ENCODE measurements at regions not wholly inside any gene's neighbourhood (a gene's known extent, or its start where the extent isn't known, plus 50 kb on each side); places are given as distances from the start of the nearest gene placed in this dataset.

GRCh38 chr13:72316716-72317115 is 410.7 kb downstream of the MZT1 start:
- Histone ChIP-seq H3K27ac (ENCODE audit: low read depth in 2 of 2, low read length in 2 of 2) (no peak overlapping the region), H3K4me1 (ENCODE audit: control insufficient read depth in 2 of 3, insufficient read depth in 2 of 3, low read depth in 1 of 3, low read length in 3 of 3) (no peaks in the 10 kb centered on the region), H3K27me3 (ENCODE audit: control insufficient read depth, insufficient read depth, low read length) (no peaks in the 10 kb centered on the region), H3K9ac (ENCODE audit: low read length in 3 of 3) (no peak overlapping the region), H3K36me3 (ENCODE audit: control insufficient read depth in 2 of 3, insufficient read depth in 3 of 3, low read length in 3 of 3) (no peaks in the 10 kb centered on the region), H3K4me3 (ENCODE audit: low read length in 3 of 3) (no peak overlapping the region), H3K9me3 (ENCODE audit: control insufficient read depth in 2 of 3, insufficient read depth in 1 of 3, low read length in 3 of 3) (no peaks in the 10 kb centered on the region)
- DNase-seq (no peak), FAIRE-seq (no peak)
- TF ChIP-seq CTCF (IDR thresholded peaks at IDR 0.05; ENCODE audit: borderline replicate concordance, extremely low read depth, insufficient read depth) = no peak
- intact Hi-C loops (cut with DNase I) = no loop called here

- H3K9me3 ChIP-seq (ENCODE audit: control insufficient read depth in 2 of 3, insufficient read depth in 1 of 3, low read length in 3 of 3) = no peaks in the 10 kb centered on the region
- DNase-seq = no peak
- no peak overlapping the region for H3K4me3 ChIP-seq (ENCODE audit: low read length in 3 of 3)
- intact Hi-C loops (cut with DNase I) = no loop called here
- H3K27ac ChIP-seq (ENCODE audit: low read depth in 2 of 2, low read length in 2 of 2) = no peak overlapping the region
- TF ChIP-seq CTCF (IDR thresholded peaks at IDR 0.05; ENCODE audit: borderline replicate concordance, extremely low read depth, insufficient read depth) = no peak
- no peaks in the 10 kb centered on the region for H3K4me1 ChIP-seq (ENCODE audit: control insufficient read depth in 2 of 3, insufficient read depth in 2 of 3, low read depth in 1 of 3, low read length in 3 of 3)
- FAIRE-seq = no peak
- H3K9ac ChIP-seq (ENCODE audit: low read length in 3 of 3) = no peak overlapping the region
- H3K27me3 ChIP-seq (ENCODE audit: control insufficient read depth, insufficient read depth, low read length) = no peaks in the 10 kb centered on the region
- no peaks in the 10 kb centered on the region for H3K36me3 ChIP-seq (ENCODE audit: control insufficient read depth in 2 of 3, insufficient read depth in 3 of 3, low read length in 3 of 3)
Observed at GRCh38 chr13:72315312-72315711, 412.1 kb downstream of the MZT1 start.

- DNase-seq = no peak
- Histone ChIP-seq H3K27me3 (ENCODE audit: control insufficient read depth, insufficient read depth, low read length) (no peaks in the 10 kb centered on the region), H3K4me1 (ENCODE audit: control insufficient read depth in 2 of 3, insufficient read depth in 2 of 3, low read depth in 1 of 3, low read length in 3 of 3) (no peaks in the 10 kb centered on the region), H3K36me3 (ENCODE audit: control insufficient read depth in 2 of 3, insufficient read depth in 3 of 3, low read length in 3 of 3) (no peaks in the 10 kb centered on the region), H3K4me3 (ENCODE audit: low read length in 3 of 3) (no peak overlapping the region), H3K27ac (ENCODE audit: low read depth in 2 of 2, low read length in 2 of 2) (no peak overlapping the region), H3K9me3 (ENCODE audit: control insufficient read depth in 2 of 3, insufficient read depth in 1 of 3, low read length in 3 of 3) (no peaks in the 10 kb centered on the region), H3K9ac (ENCODE audit: low read length in 3 of 3) (no peak overlapping the region)
- no peak for FAIRE-seq
- no peak for TF ChIP-seq CTCF (IDR thresholded peaks at IDR 0.05; ENCODE audit: borderline replicate concordance, extremely low read depth, insufficient read depth)
- intact Hi-C loops (cut with DNase I) = no loop called here
Observed at GRCh38 chr13:72314210-72314609, 413.2 kb downstream of the MZT1 start.

GRCh38 chr13:72313546-72313945 is 413.9 kb downstream of the MZT1 start:
- DNase-seq (no peak), FAIRE-seq (no peak)
- no peak overlapping the region for H3K27ac ChIP-seq (ENCODE audit: low read depth in 2 of 2, low read length in 2 of 2)
- intact Hi-C loops (cut with DNase I) = no loop called here
- TF ChIP-seq CTCF (IDR thresholded peaks at IDR 0.05; ENCODE audit: borderline replicate concordance, extremely low read depth, insufficient read depth) = no peak
- H3K27me3 ChIP-seq (ENCODE audit: control insufficient read depth, insufficient read depth, low read length) = no peaks in the 10 kb centered on the region
- H3K36me3 ChIP-seq (ENCODE audit: control insufficient read depth in 2 of 3, insufficient read depth in 3 of 3, low read length in 3 of 3) = no peaks in the 10 kb centered on the region
- H3K9me3 ChIP-seq (ENCODE audit: control insufficient read depth in 2 of 3, insufficient read depth in 1 of 3, low read length in 3 of 3) = no peaks in the 10 kb centered on the region
- no peak overlapping the region for H3K9ac ChIP-seq (ENCODE audit: low read length in 3 of 3)
- no peaks in the 10 kb centered on the region for H3K4me1 ChIP-seq (ENCODE audit: control insufficient read depth in 2 of 3, insufficient read depth in 2 of 3, low read depth in 1 of 3, low read length in 3 of 3)
- H3K4me3 ChIP-seq (ENCODE audit: low read length in 3 of 3) = no peak overlapping the region

Data from kidney (tissue), 13 donors.